Thymus (tissue), 11 donors: ENCODE measurements at regions not wholly inside any gene's neighbourhood (a gene's known extent, or its start where the extent isn't known, plus 50 kb on each side); places are given as distances from the start of the nearest gene placed in this dataset.

Experiments
- DNase-seq, 9 donors: peaks; one replicate each; pipeline ENCODE4 v3.0.0-alpha.2; 2013; ENCODE audit warnings: low spot score in 9 of 9, low read depth in 6 of 9, missing footprints in 1 of 9
- H3K27ac ChIP-seq, 2 donors: one replicate each; pipeline ENCODE4 v1.5.1; 2013; ENCODE audit warnings: control low read depth in 1 of 2, low read depth in 1 of 2, low read length in 1 of 2, mild to moderate bottlenecking in 1 of 2, moderate library complexity in 1 of 2
- H3K27me3 ChIP-seq, 2 donors: one replicate each; pipeline ENCODE4 v1.5.1; 2013; ENCODE audit warnings: low read length in 1 of 2; ENCODE audit not compliant: control insufficient read depth in 2 of 2, insufficient read depth in 1 of 2
- H3K36me3 ChIP-seq, 2 donors: one replicate each; pipeline ENCODE4 v1.5.1; 2013; ENCODE audit warnings: low read length in 1 of 2, mild to moderate bottlenecking in 1 of 2, moderate library complexity in 1 of 2; ENCODE audit not compliant: control insufficient read depth in 2 of 2, insufficient read depth in 2 of 2
- H3K4me1 ChIP-seq, 2 donors: one replicate each; pipeline ENCODE4 v1.5.1; 2013; ENCODE audit warnings: low read length in 2 of 2; ENCODE audit not compliant: control insufficient read depth in 2 of 2, insufficient read depth in 2 of 2
- H3K4me3 ChIP-seq, 2 donors: one replicate each; pipeline ENCODE4 v1.5.1; 2013; ENCODE audit warnings: low read length in 2 of 2, control low read depth in 1 of 2, mild to moderate bottlenecking in 1 of 2
- H3K9me3 ChIP-seq, 2 donors: one replicate each; pipeline ENCODE4 v1.5.1; 2013; ENCODE audit warnings: low read length in 1 of 2, mild to moderate bottlenecking in 1 of 2; ENCODE audit not compliant: control insufficient read depth in 2 of 2, insufficient read depth in 1 of 2
- WGBS: extraction: QIAGEN DNeasy Blood & Tissue Kit; methylation state at CpG from one replicate; pipeline ENCODE4 v1.1.7; 2013; 5-methylcytosine and 5-hydroxymethylcytosine counted together
- donor health status: healthy.

- Histone ChIP-seq H3K36me3 (no peaks in the 10 kb centered on the region), H3K4me1 (no peaks in the 10 kb centered on the region), H3K9me3 (peaks cover 0 to 4% of the 10 kb centered on the region in 2 donors), H3K27me3 (no peaks in the 10 kb centered on the region), H3K27ac (no peak overlapping the region), H3K4me3 (no peak overlapping the region)
- 94% methylated on average over 3 of the region's 3 CpGs for WGBS
- no peak for DNase-seq
Observed at GRCh38 chr3:110966966-110967663, 104.5 kb upstream of the NECTIN3 start.

- H3K9me3 ChIP-seq, result peaks cover 0 to 4% of the 10 kb centered on the region in 2 donors
- no peaks in the 10 kb centered on the region for H3K36me3 ChIP-seq
- no peak overlapping the region for H3K4me3 ChIP-seq
- no peaks in the 10 kb centered on the region for H3K4me1 ChIP-seq
- 84% methylated on average over 1 of the region's 1 CpG for WGBS
- DNase-seq, result no peak
- no peak overlapping the region for H3K27ac ChIP-seq
- no peaks in the 10 kb centered on the region for H3K27me3 ChIP-seq
Observed at GRCh38 chr3:110968076-110968475, 103.5 kb upstream of the NECTIN3 start.

GRCh38 chr3:110969229-110970211, 102.1 kb upstream of the NECTIN3 start:
- no peak overlapping the region for H3K4me3 ChIP-seq
- no peak for DNase-seq
- peaks cover 0 to 4% of the 10 kb centered on the region in 2 donors for H3K9me3 ChIP-seq
- no peaks in the 10 kb centered on the region for H3K36me3 ChIP-seq
- H3K27me3 ChIP-seq, result no peaks in the 10 kb centered on the region
- WGBS, result 97% methylated on average over 19 of the region's 19 CpGs
- H3K4me1 ChIP-seq, result no peaks in the 10 kb centered on the region
- H3K27ac ChIP-seq, result no peak overlapping the region

GRCh38 chr3:110971010-110971601, 100.5 kb upstream of the NECTIN3 start:
- H3K4me3 ChIP-seq, result no peak overlapping the region
- H3K36me3 ChIP-seq, result no peaks in the 10 kb centered on the region
- no peak overlapping the region for H3K27ac ChIP-seq
- H3K4me1 ChIP-seq, result no peaks in the 10 kb centered on the region
- DNase-seq, result no peak
- H3K9me3 ChIP-seq, result peaks cover 0 to 4% of the 10 kb centered on the region in 2 donors
- 91% methylated on average over 9 of the region's 9 CpGs for WGBS
- no peaks in the 10 kb centered on the region for H3K27me3 ChIP-seq

GRCh38 chr3:110973263-110973895, 98.2 kb upstream of the NECTIN3 start:
- H3K27ac ChIP-seq, result no peak overlapping the region
- no peaks in the 10 kb centered on the region for H3K36me3 ChIP-seq
- 63% methylated on average over 2 of the region's 2 CpGs for WGBS
- peaks cover 0 to 4% of the 10 kb centered on the region in 2 donors for H3K9me3 ChIP-seq
- no peaks in the 10 kb centered on the region for H3K27me3 ChIP-seq
- H3K4me3 ChIP-seq, result no peak overlapping the region
- no peak for DNase-seq
- no peaks in the 10 kb centered on the region for H3K4me1 ChIP-seq

- WGBS, result 41% methylated on average over 2 of the region's 2 CpGs
- no peak for DNase-seq
- Histone ChIP-seq H3K36me3 (no peaks in the 10 kb centered on the region), H3K9me3 (no peaks in the 10 kb centered on the region), H3K27ac (no peak overlapping the region), H3K4me1 (no peaks in the 10 kb centered on the region), H3K4me3 (no peak overlapping the region), H3K27me3 (no peaks in the 10 kb centered on the region)
Observed at GRCh38 chr3:110974902-110975301, 96.7 kb upstream of the NECTIN3 start.

GRCh38 chr3:110984456-110985250, 87.0 kb upstream of the NECTIN3 start:
- H3K4me1 ChIP-seq, result no peaks in the 10 kb centered on the region
- 97% methylated on average over 4 of the region's 4 CpGs for WGBS
- no peak overlapping the region for H3K27ac ChIP-seq
- H3K27me3 ChIP-seq, result no peaks in the 10 kb centered on the region
- H3K9me3 ChIP-seq, result no peaks in the 10 kb centered on the region
- H3K36me3 ChIP-seq, result no peaks in the 10 kb centered on the region
- H3K4me3 ChIP-seq, result no peak overlapping the region
- no peak for DNase-seq

- Histone ChIP-seq H3K9me3 (no peaks in the 10 kb centered on the region), H3K4me1 (no peaks in the 10 kb centered on the region), H3K4me3 (no peak overlapping the region), H3K27ac (no peak overlapping the region), H3K27me3 (no peaks in the 10 kb centered on the region), H3K36me3 (no peaks in the 10 kb centered on the region)
- 95% methylated on average over 5 of the region's 5 CpGs for WGBS
- DNase-seq, result no peak
Observed at GRCh38 chr3:110989446-110989845, 82.2 kb upstream of the NECTIN3 start.
